Keratinocyte (primary cell): ENCODE measurements at regions not wholly inside any gene's neighbourhood (a gene's known extent, or its start where the extent isn't known, plus 50 kb on each side); places are given as distances from the start of the nearest gene placed in this dataset.

ENCODE experiments used
- DNase-seq: peaks from one replicate; pipeline ENCODE4 v3.0.0-alpha.2; 2011; ENCODE audit warnings: low read depth, missing footprints, low spot score
- FAIRE-seq: peaks from 2 replicates; lab custom pipeline; 2011; peaks lifted over from hg19 to GRCh38; lab: Jason Lieb, UNC
- H2AFZ ChIP-seq: 2 replicates; pipeline ENCODE4 v1.6.0; 2012; ENCODE audit warnings: low read length, control low read depth, inconsistent platforms; ENCODE audit not compliant: control insufficient read depth
- H3K27ac ChIP-seq: 2 replicates; pipeline ENCODE4 v1.5.1; 2011; ENCODE audit warnings: low read length; ENCODE audit not compliant: control insufficient read depth, insufficient read depth
- H3K27me3 ChIP-seq: 3 replicates; pipeline ENCODE4 v1.6.0; 2011; ENCODE audit warnings: low read length; ENCODE audit not compliant: control insufficient read depth, insufficient read depth; ENCODE audit errors: extremely low read depth
- H3K36me3 ChIP-seq, 2 experiments: 2 replicates in 1 of 2; 3 replicates in 1 of 2; pipeline ENCODE4 v1.5.1; 2011; ENCODE audit warnings: low read length in 2 of 2, mild to moderate bottlenecking in 1 of 2; ENCODE audit not compliant: control insufficient read depth in 2 of 2, insufficient read depth in 2 of 2; ENCODE audit errors: extremely low read depth in 1 of 2
- H3K4me1 ChIP-seq: 3 replicates; pipeline ENCODE4 v1.5.1; 2011; ENCODE audit warnings: low read length; ENCODE audit not compliant: control insufficient read depth, insufficient read depth; ENCODE audit errors: extremely low read depth
- H3K4me2 ChIP-seq: 3 replicates; pipeline ENCODE4 v1.6.0; 2011; ENCODE audit warnings: low read depth, low read length; ENCODE audit not compliant: control insufficient read depth, insufficient read depth; ENCODE audit errors: extremely low read depth
- H3K4me3 ChIP-seq, 3 experiments: fragments of 200-600 bp in 1 of 3; sonication (generic) in 1 of 3; 2 replicates in 2 of 3; 3 replicates in 1 of 3; pipeline ENCODE4 v1.5.1; 2011 to 2016; ENCODE audit warnings: low read length in 3 of 3, mild to moderate bottlenecking in 3 of 3, control low read depth in 2 of 3, inconsistent platforms in 1 of 3, low read depth in 1 of 3, mixed read lengths in 1 of 3, mixed run types in 1 of 3, moderate library complexity in 1 of 3; ENCODE audit not compliant: control insufficient read depth in 2 of 3, insufficient read depth in 2 of 3; ENCODE audit errors: extremely low read depth in 1 of 3
- H3K79me2 ChIP-seq: 2 replicates; pipeline ENCODE4 v1.6.0; 2012; ENCODE audit warnings: low read length; ENCODE audit not compliant: control insufficient read depth, insufficient read depth
- H3K9ac ChIP-seq: 3 replicates; pipeline ENCODE4 v1.6.0; 2011; ENCODE audit warnings: low read length; ENCODE audit not compliant: control insufficient read depth, insufficient read depth; ENCODE audit errors: extremely low read depth
- H3K9me1 ChIP-seq: 3 replicates; pipeline ENCODE4 v1.6.0; 2011; ENCODE audit warnings: low read length; ENCODE audit not compliant: control insufficient read depth, insufficient read depth; ENCODE audit errors: extremely low read depth
- H3K9me3 ChIP-seq: 2 replicates; pipeline ENCODE4 v1.5.1; 2012; ENCODE audit warnings: low read depth, low read length; ENCODE audit not compliant: control insufficient read depth
- H4K20me1 ChIP-seq: 3 replicates; pipeline ENCODE4 v1.6.0; 2011; ENCODE audit warnings: low read length; ENCODE audit not compliant: control insufficient read depth, insufficient read depth; ENCODE audit errors: extremely low read depth
- EZH2 ChIP-seq: IDR thresholded peaks from one replicate; pipeline ENCODE4 v1.6.1; 2012; ENCODE audit warnings: inconsistent platforms, mild to moderate bottlenecking, low read length, moderate library complexity
- dilution Hi-C: fragments of 300-500 bp; cut with MboI; formaldehyde crosslinking; loops from one replicate; pipeline ENCODE4 v1.7.0; 2020; ENCODE audit warnings: low sequenced_read_pairs; ENCODE audit not compliant: extremely low pct_ligation_motif_present
- TF ChIP-seq, protein P1 (sequence below), 3 experiments: IDR thresholded peaks in 1 of 3; conservative IDR thresholded peaks in 1 of 3; optimal IDR thresholded peaks in 1 of 3; 2 replicates in 2 of 3; 3 replicates in 1 of 3; pipeline versions ENCODE3 to v1.5.1; 2011; ENCODE audit warnings: low read length in 3 of 3, mild to moderate bottlenecking in 3 of 3, moderate library complexity in 2 of 3, control low read depth in 1 of 3, inconsistent platforms in 1 of 3; ENCODE audit not compliant: insufficient read depth in 2 of 3; ENCODE audit errors: extremely low read depth in 1 of 3

DNA sequence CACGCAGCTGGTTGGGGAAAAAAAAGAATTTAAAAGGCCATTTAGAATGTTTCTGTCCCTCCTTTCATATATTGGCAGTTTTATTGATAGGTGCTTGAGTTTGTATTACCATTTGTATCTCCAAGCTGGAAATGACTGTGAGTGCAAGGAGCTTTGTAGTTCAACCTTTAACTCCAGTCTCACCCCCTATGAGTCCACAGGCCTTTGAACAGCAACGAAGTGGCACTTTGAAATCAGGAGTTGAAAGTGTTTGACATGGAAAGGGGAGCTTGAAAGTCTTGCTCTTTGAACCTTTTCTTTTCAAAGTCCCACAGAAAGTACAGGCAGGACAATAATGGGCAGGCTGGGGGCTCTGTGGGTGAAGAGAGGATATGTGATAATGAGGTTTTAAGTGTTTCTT is 480.3 kb downstream of the RERGL start:
- no peak for DNase-seq
- Histone ChIP-seq H2AFZ (no peak overlapping the region), H3K4me1 (no peaks in the 10 kb centered on the region), H3K36me3 (no peaks in the 10 kb centered on the region), H3K9me1 (no peaks in the 10 kb centered on the region), H3K79me2 (no peaks in the 10 kb centered on the region), H3K27me3 (no peaks in the 10 kb centered on the region), H3K9ac (no peak overlapping the region), H3K27ac (no peak overlapping the region), H3K9me3 (no peaks in the 10 kb centered on the region), H3K4me3 (no peak overlapping the region), H3K4me2 (no peak overlapping the region), H4K20me1 (no peaks in the 10 kb centered on the region)
- no peak for TF ChIP-seq EZH2
- TF ChIP-seq, protein P1, sequence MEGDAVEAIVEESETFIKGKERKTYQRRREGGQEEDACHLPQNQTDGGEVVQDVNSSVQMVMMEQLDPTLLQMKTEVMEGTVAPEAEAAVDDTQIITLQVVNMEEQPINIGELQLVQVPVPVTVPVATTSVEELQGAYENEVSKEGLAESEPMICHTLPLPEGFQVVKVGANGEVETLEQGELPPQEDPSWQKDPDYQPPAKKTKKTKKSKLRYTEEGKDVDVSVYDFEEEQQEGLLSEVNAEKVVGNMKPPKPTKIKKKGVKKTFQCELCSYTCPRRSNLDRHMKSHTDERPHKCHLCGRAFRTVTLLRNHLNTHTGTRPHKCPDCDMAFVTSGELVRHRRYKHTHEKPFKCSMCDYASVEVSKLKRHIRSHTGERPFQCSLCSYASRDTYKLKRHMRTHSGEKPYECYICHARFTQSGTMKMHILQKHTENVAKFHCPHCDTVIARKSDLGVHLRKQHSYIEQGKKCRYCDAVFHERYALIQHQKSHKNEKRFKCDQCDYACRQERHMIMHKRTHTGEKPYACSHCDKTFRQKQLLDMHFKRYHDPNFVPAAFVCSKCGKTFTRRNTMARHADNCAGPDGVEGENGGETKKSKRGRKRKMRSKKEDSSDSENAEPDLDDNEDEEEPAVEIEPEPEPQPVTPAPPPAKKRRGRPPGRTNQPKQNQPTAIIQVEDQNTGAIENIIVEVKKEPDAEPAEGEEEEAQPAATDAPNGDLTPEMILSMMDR (optimal IDR thresholded peaks at IDR 0.05 in 1 of 3, IDR thresholded peaks at IDR 0.05 in 1 of 3, conservative IDR thresholded peaks at IDR 0.05 in 1 of 3; ENCODE audit: extremely low read depth in 1 of 3, insufficient read depth in 2 of 3, low read length in 3 of 3) = no peak
- dilution Hi-C loops = no loop called here
- FAIRE-seq = no peak

DNA sequence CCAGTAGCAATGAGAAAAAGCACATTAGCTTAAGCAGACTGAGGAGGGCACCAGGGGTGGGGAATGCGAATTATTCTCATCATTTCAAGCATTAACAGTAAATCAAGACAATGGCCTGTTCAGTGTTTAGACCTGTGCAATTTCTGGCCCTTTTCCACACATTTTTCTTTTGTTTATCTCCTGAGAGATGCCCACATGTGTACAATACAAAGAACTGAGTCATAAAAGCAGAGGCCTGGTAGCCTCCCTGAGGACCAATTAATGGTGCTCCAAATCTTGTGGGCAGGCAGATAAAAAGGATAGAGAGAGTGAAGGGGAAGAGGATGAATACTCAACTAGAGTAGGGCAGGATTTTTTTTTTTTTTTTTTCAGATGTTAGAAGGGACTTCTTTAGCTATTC is 480.8 kb downstream of the RERGL start:
- Histone ChIP-seq H3K9me3 (no peaks in the 10 kb centered on the region), H3K79me2 (no peaks in the 10 kb centered on the region), H3K4me3 (no peak overlapping the region), H4K20me1 (no peaks in the 10 kb centered on the region), H3K9ac (no peak overlapping the region), H3K4me2 (no peak overlapping the region), H3K9me1 (no peaks in the 10 kb centered on the region), H2AFZ (no peak overlapping the region), H3K4me1 (no peaks in the 10 kb centered on the region), H3K27ac (no peak overlapping the region), H3K27me3 (no peaks in the 10 kb centered on the region), H3K36me3 (no peaks in the 10 kb centered on the region)
- DNase-seq = no peak
- dilution Hi-C loops = no loop called here
- no peak for FAIRE-seq
- no peak for TF ChIP-seq EZH2
- TF ChIP-seq, protein P1 (optimal IDR thresholded peaks at IDR 0.05 in 1 of 3, IDR thresholded peaks at IDR 0.05 in 1 of 3, conservative IDR thresholded peaks at IDR 0.05 in 1 of 3; ENCODE audit: extremely low read depth in 1 of 3, insufficient read depth in 2 of 3, low read length in 3 of 3) = no peak
